Fibroblast of skin of right biceps (primary cell): ENCODE measurements at regions not wholly inside any gene's neighbourhood (a gene's known extent, or its start where the extent isn't known, plus 50 kb on each side); places are given as distances from the start of the nearest gene placed in this dataset.

Experiments used
- DNase-seq: peaks from one replicate; pipeline ENCODE4 v3.0.0-alpha.2; 2013

GRCh38 chr14:65878586-65878985, 466.1 kb downstream of the FUT8 start:
- no peak for DNase-seq

GRCh38 chr14:65879248-65880009, 466.9 kb downstream of the FUT8 start:
- DNase-seq, result peak; percentile 65

GRCh38 chr14:65880507-65880906, 468.0 kb downstream of the FUT8 start:
- DNase-seq, result peak; percentile 18

- no peak for DNase-seq
These were observed 469.1 kb downstream of the FUT8 start for GRCh38 chr14:65881642-65882041.

GRCh38 chr14:65888677-65889076, 476.1 kb downstream of the FUT8 start:
- DNase-seq, result no peak

DNA sequence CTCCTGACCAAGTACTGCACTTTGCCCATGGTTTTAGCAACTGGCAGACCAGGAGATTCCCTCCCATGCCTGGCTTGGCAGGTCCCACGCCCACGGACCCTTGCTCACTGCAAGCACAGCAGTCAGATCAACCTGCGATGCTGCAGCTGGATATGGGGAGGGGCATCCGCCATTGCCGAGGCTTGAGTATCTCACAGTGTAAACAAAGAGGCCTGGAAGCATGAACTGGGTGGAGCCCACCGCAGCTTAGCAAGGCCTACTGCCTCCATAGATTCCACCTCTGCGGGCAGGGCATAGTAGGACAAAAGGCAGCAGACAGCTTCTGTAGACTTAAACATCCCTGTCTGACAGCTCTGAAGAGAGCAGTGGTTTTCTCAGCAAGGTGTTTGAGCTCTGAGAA, 479.8 kb downstream of the FUT8 start:
- no peak for DNase-seq

DNA sequence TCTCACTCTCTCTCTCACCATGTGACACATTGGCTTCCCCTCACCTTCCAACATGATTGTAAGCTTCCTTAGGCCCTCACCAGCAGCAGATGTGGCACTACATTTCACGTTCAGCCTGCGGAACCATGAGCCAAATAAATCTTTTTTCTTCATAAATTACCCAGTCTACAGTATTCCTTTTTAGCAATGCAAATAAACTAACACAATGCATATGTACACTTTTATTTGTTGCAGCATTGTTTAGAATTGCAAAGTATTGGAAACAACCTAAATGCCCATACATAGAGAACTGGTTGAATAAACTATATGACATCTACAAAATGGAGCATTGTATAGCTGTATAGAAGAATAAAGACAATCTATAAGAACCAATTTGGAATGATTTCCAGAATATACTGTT, 487.6 kb downstream of the FUT8 start:
- no peak for DNase-seq

- no peak for DNase-seq
These were observed 489.1 kb downstream of the FUT8 start for GRCh38 chr14:65901595-65901994.

DNA sequence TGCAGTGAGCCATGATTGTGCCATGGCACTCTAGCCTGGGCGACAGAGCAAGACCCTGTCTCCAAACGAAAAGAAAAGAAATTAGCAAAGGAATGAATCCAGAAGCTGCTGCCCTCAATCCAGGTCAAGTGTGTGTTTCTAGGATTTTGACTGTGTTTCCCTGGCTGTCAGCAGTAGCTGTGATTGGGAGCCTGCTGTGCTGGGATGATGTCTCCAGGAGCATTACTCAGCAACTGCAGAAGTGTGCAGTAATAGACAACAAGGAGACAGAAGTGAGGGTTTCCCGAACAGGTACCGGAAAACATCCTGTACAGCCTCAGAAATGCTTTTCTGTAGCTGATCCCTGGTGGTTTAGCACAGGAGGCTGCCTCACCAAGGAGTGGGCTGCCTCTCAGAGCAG, 492.5 kb downstream of the FUT8 start:
- DNase-seq, result no peak

DNA sequence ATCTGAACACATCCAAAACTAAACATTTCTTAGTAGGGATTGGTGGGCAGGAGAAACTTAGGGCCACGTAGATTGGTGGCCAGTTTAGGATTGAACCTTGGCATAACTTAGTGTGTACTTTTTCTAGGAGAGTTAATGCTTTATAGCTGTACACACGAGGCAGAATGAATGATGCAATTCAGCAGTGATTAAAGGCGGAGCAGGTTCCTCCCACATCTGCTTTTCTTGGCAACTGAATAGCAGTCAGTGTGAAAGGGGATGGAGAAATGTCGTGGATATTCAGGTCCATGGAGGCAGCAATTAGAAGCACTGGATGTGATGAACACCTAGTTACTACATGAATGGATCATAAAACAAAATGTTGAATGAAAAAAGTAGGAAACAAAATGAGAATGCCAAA, 493.8 kb downstream of the FUT8 start:
- DNase-seq, result no peak

- no peak for DNase-seq
These were observed 494.4 kb downstream of the FUT8 start for GRCh38 chr14:65906948-65907347.

DNA sequence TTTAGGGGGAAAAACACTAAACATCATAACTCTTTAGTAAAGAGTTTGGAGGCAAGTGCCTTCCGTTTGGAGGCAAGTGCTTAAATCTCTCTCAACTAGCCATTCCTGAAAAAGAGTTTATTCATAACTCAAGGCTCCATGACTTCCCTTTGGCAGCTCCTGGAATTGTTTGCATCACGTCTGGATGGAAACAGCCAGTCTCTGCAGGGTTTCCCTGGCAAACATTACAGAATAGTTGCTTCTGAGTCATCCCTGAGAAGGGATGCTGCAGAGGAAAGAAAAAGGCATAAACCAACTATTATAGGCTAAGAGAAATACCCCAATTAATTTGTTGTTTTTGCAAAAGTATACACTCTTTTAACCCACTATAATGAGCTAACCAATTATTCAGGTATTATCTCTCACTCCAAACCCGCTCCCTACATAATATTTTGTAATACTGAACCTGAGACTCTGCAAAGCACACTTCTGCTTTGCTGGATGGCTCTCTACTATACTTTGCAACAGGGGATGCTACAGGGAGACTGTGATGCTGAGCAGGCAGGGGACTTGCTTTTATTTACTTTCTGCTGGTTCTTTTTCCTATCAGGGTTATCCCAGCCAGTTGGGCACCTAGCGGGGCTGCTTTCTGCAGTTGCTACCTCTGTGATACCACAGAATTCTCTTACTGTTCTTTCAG, 497.7 kb downstream of the FUT8 start:
- DNase-seq, result peak; percentile 68

DNA sequence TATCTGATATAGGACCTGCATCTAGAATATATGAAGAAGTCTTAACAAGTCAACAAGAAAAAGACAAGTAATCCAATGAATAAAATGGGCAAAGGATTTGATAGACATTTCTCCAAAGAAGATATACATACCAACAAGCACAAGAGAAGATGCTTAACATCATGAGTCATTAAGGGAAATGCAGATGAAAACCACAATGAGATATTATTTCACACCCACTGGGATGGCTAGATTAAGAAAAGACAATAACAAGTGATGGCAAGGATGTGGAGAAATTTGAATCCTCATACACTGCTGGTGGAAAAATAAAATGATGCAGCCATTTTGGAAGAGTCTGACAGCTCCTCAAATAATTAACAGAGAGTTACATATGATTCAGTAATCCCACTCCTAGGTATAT, 502.6 kb downstream of the FUT8 start:
- DNase-seq, result peak; percentile 35

GRCh38 chr14:65916055-65916454, 503.5 kb downstream of the FUT8 start:
- no peak for DNase-seq

DNA sequence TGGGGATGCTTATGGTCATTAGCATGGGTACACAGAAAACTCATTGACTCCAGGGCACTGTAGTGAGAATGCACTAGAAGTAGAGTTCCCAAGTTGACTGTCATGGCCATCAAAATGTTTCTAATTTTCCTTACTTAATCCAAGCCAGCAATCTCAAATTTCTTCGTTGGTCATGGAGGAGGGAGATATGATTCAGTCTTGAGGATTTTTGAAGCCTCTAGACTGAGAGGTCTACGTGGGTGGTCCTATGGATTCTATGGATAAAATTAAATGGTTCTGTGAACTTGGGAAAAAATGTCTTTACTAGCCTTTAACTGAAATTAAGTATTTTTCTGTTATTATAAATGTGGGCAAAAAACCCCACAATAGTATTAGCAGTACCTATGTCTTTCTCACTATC, 508.5 kb downstream of the FUT8 start:
- peak; percentile 60 for DNase-seq

- peak; percentile 18 for DNase-seq
These were observed 509.6 kb downstream of the FUT8 start for GRCh38 chr14:65922142-65922541.

GRCh38 chr14:65926504-65926903, 514.0 kb downstream of the FUT8 start:
- no peak for DNase-seq

GRCh38 chr14:65926935-65927700, 514.6 kb downstream of the FUT8 start:
- no peak for DNase-seq

DNA sequence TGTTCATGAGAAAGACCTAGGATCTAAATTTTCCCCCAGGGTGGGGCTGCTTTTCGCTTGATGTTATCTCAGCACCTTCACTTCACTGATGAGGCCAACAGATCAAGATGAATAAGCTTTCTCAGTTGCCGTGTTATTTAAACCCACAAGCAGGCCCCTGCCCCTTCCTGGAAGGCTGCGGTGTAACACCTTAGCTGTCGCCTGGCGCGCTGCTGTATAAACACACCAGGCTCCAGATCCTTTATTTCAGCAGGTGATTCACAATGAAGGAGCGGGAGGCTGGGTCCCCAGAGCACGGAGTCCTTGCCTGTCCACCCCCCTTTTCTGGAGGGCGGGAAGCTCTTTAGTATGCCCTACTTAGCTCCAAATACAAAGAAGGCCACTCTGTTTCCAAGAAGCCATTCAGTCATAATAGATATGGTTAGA, 515.4 kb downstream of the FUT8 start:
- no peak for DNase-seq

DNA sequence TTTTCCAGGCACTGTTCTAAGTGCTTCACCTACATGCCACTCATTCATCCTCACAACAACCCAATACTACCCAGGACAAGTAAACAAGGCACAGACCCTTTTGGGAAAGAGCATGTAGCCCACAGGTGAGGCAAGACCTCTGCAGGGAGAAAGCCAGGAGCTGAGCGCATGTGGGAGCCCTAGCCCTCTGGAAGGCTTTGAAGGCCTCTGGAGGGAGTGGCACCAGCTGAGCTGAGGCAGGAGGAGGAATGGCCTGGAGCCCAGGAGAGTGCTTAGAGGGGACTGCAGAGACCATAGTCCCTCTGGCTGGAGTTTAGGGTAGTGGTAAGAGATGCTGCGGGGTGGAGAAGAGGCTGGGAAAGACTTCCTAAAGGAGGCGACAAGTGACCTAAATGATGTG, 516.5 kb downstream of the FUT8 start:
- DNase-seq, result no peak

- DNase-seq, result no peak
These were observed 521.0 kb downstream of the FUT8 start for GRCh38 chr14:65933400-65934069.

GRCh38 chr14:65934070-65934435, 521.5 kb downstream of the FUT8 start:
- DNase-seq, result no peak

- no peak for DNase-seq
These were observed 523.9 kb downstream of the FUT8 start for GRCh38 chr14:65936342-65936975.
